PC-3 (cell line): ENCODE measurements at regions not wholly inside any gene's neighbourhood (a gene's known extent, or its start where the extent isn't known, plus 50 kb on each side); places are given as distances from the start of the nearest gene placed in this dataset.
"Not testable (repeated sequence)": the region's sequence is repeated elsewhere in the genome, so short reads cannot be mapped to it uniquely, and the experiment has no call there.

Experiments
- EZH2 ChIP-seq: fragments of 300-600 bp; sonication (generic); IDR thresholded peaks from one replicate; pipeline ENCODE4 v1.6.1; 2017; ENCODE audit warnings: antibody characterized with exemption, mild to moderate bottlenecking, low read length; ENCODE audit not compliant: unreplicated experiment
- EZH2phosphoT487 ChIP-seq: fragments of 300-600 bp; sonication (generic); IDR thresholded peaks from 2 replicates; pipeline ENCODE4 v1.6.1; 2018; ENCODE audit warnings: mild to moderate bottlenecking, antibody characterized with exemption, low read length, borderline replicate concordance
- TF ChIP-seq, protein P1 (sequence below): fragments of 300-600 bp; sonication (generic); conservative IDR thresholded peaks from 2 replicates; pipeline ENCODE4 v1.5.1; 2017; ENCODE audit warnings: antibody characterized with exemption, low read depth, mild to moderate bottlenecking, low read length

DNA sequence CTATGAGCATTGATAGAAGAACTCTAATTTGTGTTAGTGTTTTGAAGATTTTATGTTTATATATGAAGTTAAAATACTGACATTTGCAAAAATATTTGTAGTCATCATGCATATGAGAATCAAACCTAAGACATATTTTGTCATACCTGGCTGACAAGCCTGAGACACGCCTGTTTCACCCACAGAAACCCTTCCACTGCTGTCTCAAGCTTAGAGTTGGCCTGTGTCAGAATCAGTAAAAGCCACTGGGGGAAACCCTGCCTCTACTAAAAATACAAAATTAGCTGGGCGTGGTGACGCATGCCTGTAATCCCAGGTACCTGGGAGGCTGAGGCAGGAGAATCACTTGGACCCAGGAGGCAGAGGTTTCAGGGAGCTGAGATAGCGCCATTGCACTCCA lies 218.0 kb upstream of the C1QTNF3 start:
- TF ChIP-seq, protein P1, sequence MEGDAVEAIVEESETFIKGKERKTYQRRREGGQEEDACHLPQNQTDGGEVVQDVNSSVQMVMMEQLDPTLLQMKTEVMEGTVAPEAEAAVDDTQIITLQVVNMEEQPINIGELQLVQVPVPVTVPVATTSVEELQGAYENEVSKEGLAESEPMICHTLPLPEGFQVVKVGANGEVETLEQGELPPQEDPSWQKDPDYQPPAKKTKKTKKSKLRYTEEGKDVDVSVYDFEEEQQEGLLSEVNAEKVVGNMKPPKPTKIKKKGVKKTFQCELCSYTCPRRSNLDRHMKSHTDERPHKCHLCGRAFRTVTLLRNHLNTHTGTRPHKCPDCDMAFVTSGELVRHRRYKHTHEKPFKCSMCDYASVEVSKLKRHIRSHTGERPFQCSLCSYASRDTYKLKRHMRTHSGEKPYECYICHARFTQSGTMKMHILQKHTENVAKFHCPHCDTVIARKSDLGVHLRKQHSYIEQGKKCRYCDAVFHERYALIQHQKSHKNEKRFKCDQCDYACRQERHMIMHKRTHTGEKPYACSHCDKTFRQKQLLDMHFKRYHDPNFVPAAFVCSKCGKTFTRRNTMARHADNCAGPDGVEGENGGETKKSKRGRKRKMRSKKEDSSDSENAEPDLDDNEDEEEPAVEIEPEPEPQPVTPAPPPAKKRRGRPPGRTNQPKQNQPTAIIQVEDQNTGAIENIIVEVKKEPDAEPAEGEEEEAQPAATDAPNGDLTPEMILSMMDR: not testable (repeated sequence)
- not testable (repeated sequence) for TF ChIP-seq EZH2, EZH2phosphoT487
